ENCODE measurements at regions not wholly inside any gene's neighbourhood (a gene's known extent, or its start where the extent isn't known, plus 50 kb on each side); places are given as distances from the start of the nearest gene placed in this dataset.
"Not testable (repeated sequence)": the region's sequence is repeated elsewhere in the genome, so short reads cannot be mapped to it uniquely, and the experiment has no call there.

DNA sequence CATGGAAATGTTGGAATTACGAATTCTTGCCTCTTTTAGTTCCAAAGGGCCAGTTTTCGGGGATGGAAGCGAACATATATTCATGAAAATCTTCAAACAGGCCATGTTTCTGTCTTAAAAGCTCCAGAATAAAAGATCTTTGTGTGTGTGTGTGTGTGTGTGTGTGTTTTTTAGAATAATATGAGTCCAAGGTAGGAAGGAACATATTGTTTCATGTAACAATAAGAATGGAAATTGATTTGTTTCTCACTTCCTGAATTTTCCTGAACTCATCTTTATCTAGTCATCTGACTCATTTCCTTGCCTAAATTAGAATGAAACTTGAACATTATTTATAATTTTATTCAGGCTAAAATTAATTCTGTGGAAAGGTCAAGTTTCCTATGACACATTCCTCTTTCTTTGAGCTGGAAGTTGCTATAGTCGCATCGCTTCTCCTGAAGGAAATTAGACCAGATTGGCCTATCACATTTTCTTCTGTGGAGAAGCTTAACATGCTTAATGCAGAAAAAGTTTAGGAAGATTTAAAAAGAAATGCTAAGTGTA is 805.1 kb upstream of the ADAMTS5 start:
- DNase-seq (ENCODE audit: low read depth in 2 of 2): no peak

GRCh38 chr21:27769763-27770162 is 802.9 kb upstream of the ADAMTS5 start:
- no peak for DNase-seq (ENCODE audit: low read depth in 2 of 2)

- not testable (repeated sequence) for DNase-seq (ENCODE audit: low read depth in 2 of 2)
These were observed 801.3 kb upstream of the ADAMTS5 start for GRCh38 chr21:27768046-27768637.

DNA sequence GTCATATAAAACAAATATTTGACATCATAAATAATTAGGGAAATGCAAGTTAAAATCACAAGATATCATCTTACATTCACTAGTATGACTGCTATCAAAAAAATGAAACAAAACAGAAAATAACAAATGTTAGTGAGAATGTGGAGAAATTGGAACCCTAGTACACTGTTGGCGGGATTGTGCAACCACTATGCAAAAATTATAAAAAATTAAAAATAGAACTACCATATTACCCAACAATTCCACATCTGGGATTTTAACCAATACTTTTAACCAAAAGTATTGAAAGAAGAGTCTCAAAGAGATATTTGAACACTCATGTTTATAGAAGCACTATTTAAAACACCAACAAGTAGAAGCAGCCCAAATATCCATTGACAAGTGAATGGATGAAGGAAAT is 797.2 kb upstream of the ADAMTS5 start:
- DNase-seq (ENCODE audit: low read depth in 2 of 2): no peak

- no peak for DNase-seq (ENCODE audit: low read depth in 2 of 2)
These were observed 794.7 kb upstream of the ADAMTS5 start for GRCh38 chr21:27761623-27762022.

DNA sequence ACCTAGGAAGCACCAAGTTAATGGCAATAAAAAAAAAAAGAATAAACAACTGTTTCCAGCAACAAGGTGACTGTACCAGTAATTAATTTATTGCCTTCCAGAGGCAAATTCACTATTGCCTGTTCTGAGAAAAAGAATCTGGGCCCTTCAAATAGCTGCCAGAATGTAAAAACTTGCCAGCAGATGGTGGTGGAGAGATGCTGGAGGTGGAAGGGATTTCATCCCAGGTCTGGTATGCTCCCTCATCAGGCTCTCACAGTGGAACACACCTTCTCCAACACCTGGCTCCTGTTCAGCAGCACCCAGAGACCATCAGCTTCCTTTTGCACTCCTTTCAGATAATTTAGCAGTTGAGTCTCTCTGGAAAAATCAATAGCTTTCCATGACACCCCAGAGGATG is 792.9 kb upstream of the ADAMTS5 start:
- no peak for DNase-seq (ENCODE audit: low read depth in 2 of 2)

GRCh38 chr21:27759091-27759659 is 792.3 kb upstream of the ADAMTS5 start:
- DNase-seq (ENCODE audit: low read depth in 2 of 2): no peak

- no peak for DNase-seq (ENCODE audit: low read depth in 2 of 2)
These were observed 789.3 kb upstream of the ADAMTS5 start for GRCh38 chr21:27756191-27756590.

DNA sequence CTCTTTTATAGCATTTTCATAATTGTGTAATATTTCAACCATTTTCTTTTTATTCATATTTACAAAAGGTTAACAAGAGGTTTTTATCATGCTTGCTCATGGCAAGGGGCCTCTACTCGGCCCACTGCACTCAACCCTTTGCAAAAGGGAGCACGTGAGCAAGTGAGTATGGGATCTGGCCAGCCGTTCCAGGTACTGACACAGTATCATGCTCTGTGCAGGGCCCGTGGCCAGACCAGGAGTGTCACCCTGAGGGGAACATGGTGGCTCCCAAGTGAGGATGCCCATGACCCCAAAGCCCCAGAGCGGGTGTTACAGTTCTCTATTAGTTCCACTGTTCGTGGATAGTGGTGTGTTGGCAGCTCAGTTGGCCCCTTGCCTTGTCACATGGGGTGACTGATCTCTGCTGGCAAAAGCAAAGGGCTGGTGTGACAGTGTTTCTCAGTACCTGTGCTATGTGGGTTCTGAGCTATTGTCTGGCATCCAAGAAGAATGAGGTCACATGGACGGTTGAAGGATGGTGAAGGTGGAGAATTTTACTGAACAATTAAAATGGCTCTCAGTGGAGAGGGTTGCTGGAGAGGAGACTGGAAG is 777.2 kb upstream of the ADAMTS5 start:
- DNase-seq (ENCODE audit: low read depth in 2 of 2): no peak

DNA sequence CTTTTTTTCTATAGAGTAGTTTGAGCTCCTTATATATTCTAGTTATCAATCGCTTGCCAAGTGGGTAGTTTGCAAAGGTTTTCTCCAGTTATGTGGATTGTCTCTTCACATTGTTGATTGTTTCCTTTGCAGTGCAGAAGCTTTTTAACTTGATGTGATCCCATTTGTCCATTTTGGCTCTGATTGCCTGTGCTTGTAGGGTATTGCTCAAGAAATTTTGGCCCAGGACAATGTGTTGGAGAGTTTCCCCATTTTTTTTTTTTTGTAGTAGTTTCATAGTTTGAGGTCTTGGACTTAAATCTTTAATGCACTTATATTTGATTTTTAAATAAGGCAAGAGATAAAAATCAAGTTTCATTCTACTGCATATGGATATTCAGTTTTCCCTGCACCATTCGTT is 774.8 kb upstream of the ADAMTS5 start:
- DNase-seq (ENCODE audit: low read depth in 2 of 2): no peak

DNA sequence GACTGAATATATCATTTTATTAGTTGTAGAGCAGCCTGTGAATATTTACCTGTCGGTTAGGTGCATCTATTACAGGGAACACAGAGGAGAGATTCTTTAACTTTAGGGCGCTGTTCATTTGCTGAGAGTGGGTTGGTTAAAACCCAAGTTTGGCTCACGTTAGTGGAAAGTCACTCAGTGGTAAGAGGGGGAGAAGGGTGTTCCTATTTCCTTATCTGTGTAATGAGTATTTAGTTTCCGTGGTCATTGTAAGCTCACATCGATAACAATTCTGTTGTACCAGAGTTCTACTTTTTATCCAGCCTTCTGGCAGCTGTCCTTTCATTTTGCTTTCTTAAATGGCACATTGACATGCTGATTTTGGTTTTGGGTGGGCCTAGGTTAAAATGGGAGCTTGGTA is 773.2 kb upstream of the ADAMTS5 start:
- no peak for DNase-seq (ENCODE audit: low read depth in 2 of 2)

DNA sequence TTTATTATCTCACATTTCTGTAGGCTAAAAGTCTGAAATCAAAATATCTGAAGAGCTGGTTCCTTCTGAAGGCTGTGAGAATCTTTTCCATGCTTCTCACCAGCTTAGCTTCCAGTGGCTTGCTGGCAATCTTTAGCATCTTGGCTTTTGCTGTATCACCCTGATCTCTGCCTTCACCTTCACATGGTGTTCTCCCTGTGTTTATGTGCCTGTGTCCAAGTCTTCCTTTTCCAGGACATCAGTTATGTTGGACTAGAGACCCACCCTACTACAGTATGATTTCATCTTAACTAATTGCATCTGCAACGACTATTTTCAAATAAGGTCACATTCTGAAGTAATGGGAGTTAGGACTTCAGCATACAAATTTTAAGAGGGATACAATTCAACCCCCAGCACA is 772.3 kb upstream of the ADAMTS5 start:
- DNase-seq (ENCODE audit: low read depth in 2 of 2): no peak

DNA sequence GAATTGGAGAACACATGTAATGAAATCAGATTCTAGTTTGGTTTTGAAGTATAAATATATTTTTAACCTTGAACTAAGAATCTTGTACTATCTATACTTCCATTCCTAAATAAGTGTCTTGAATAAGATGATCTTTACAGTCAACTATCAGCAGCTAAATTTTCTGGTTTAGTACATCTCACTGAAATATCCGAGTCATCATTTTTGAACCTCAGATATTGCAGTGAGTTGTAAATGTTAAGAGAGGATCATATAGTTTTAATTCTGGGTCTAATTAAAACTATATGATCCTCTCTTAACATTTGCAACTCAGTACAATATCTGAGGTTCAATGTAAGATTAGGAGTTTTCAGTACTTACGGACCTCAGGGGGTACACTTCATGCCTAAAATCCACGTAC is 768.8 kb upstream of the ADAMTS5 start:
- DNase-seq (ENCODE audit: low read depth in 2 of 2): no peak

DNA sequence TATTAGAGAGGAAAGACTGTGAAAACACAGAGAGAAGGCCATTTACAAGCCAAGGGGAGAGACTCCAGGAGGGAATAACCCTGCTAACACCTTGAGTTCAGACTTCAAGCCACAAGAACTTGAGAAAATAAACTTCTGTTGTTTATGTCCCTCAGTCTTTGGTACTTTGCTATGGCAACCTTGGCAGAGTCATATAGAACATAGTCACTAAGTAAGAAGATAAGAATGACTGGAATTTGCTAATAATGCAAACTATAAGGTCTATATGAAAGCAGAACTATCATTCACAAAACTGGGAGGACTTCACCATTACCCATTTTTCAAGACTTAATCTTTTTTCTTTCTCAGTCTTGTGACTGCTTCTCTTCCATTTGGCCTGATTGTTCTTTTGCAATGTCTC is 767.3 kb upstream of the ADAMTS5 start:
- DNase-seq (ENCODE audit: low read depth in 2 of 2): no peak

DNA sequence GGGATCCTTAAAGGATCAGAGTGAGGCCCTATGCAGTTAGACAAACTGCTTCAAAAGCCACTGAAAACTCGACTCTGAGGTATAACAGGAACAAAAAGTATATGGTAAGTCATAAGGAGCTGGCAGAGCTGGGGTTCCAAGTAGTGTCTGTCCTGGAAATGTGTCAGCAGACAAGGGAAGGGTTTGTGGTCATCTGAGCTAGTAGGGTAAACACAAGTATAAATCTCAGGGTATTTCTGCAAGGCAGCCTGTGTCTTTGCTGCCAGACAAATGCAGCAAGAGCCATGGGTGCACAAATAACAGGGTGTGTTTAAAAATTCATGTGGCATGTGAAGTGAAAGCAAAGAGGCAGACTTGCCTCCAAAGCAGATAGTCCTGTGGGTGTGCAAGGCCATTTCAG is 759.0 kb upstream of the ADAMTS5 start:
- DNase-seq (ENCODE audit: low read depth in 2 of 2): no peak

DNA sequence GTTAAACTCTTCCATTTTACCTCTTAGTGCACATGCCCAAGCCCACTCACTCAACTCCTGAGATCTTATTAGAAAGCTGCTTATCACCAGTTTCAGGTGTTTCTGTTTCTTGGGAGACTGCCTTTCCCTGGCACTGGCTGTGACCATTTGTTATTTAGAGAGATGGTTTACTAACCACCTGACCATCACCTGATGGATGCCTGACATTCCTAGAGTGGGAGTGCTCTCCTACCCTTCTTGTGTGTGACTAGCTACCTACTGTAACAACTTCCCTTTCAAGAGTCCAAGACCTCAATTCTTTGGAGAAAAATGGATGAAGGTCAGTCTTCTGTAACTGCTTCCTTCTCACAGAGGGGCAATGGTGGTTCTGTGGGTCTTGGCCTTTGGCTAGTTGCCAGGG is 755.2 kb upstream of the ADAMTS5 start:
- DNase-seq (ENCODE audit: low read depth in 2 of 2): no peak

DNA sequence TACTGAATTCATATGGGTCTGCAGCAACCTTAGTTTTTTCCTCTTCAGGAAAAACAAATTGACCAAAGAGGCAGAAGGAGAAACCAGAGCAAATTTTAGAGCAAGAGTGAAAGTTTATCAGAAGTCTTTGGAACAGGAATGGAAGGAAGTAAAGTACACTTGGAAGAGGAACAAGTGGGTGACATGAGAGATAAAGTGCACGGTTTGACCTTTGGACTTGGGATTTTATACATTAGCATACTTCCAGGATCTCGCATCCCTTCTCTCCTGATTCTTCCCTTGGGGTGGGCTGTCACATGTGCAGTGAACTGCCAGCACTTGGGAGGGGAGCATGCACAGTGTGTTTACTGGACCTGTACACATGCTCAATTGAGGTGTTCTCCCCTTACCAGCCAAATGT is 754.8 kb upstream of the ADAMTS5 start:
- DNase-seq (ENCODE audit: low read depth in 2 of 2): no peak

GRCh38 chr21:27719226-27719625 is 752.3 kb upstream of the ADAMTS5 start:
- no peak for DNase-seq (ENCODE audit: low read depth in 2 of 2)

- DNase-seq (ENCODE audit: low read depth in 2 of 2): no peak
These were observed 748.2 kb upstream of the ADAMTS5 start for GRCh38 chr21:27715131-27715530.

DNA sequence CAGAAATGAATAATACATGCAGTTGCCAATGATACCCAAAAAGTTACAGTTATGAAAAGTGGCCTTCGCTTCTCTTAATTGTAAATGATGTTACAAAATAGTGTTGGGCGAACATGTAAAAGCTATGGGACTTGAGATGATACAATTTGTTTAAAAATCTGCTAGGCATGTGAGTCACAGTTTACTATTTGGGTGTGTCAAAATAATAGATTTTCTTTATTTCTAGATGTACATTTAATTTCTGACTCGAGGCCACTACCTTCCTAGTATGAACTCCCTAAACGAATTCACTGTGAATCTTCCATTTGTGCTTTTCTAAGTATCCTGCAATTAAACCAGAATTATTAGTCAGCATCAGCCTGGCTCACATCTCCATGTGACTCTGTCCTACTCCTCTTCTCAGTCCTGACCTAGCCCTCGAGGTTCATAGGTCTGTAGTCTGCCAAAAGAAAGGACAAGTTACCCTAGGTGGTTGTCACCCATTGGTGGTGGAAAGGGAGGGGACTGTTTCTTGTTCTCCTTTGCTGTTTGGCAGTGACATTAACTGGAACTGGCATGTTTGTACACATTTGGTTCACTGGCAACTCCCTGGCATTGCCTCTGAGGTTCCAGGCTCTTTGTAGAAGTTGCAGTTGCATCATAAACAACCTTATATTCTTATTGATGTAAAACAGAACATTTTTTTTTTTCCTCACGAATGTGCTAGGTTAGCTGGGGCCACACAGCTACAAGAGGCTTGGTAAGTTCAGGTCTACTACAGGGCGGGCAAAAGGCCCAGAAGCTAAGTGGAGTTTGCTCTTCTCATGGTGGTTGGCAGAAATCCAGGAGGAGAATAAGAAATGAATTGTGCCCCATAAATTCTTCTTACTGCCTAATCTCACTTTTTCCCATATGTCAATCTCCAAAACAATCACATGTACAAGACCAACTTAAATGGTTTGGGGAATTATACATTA is 746.5 kb upstream of the ADAMTS5 start:
- DNase-seq (ENCODE audit: low read depth in 2 of 2): no peak

GRCh38 chr21:27704567-27705166 is 737.8 kb upstream of the ADAMTS5 start:
- no peak for DNase-seq (ENCODE audit: low read depth in 2 of 2)

- DNase-seq (ENCODE audit: low read depth in 2 of 2): no peak
These were observed 736.9 kb upstream of the ADAMTS5 start for GRCh38 chr21:27703791-27704190.
